HG03175 (cell line): ENCODE measurements at regions not wholly inside any gene's neighbourhood (a gene's known extent, or its start where the extent isn't known, plus 50 kb on each side); places are given as distances from the start of the nearest gene placed in this dataset.

ENCODE experiments used
- ATAC-seq: cut with Tn5 transposase; IDR thresholded peaks from one replicate; pipeline ENCODE4 v1.9.1; 2021; ENCODE audit warnings: mild to moderate bottlenecking, moderate library complexity; ENCODE audit not compliant: unreplicated experiment

- ATAC-seq, result no peak
Observed at GRCh38 chr18:28972333-28972907, 795.5 kb upstream of the CDH2 start.

GRCh38 chr18:28963481-28963880 is 786.6 kb upstream of the CDH2 start:
- ATAC-seq, result no peak

GRCh38 chr18:28961669-28962228 is 784.8 kb upstream of the CDH2 start:
- no peak for ATAC-seq

GRCh38 chr18:28960146-28960545 is 783.2 kb upstream of the CDH2 start:
- no peak for ATAC-seq

GRCh38 chr18:28952339-28952738 is 775.4 kb upstream of the CDH2 start:
- no peak for ATAC-seq

- ATAC-seq, result no peak
Observed at GRCh38 chr18:28947900-28948299, 771.0 kb upstream of the CDH2 start.

GRCh38 chr18:28946471-28946870 is 769.5 kb upstream of the CDH2 start:
- no peak for ATAC-seq

- ATAC-seq, result no peak
Observed at GRCh38 chr18:28922936-28923335, 746.0 kb upstream of the CDH2 start.

- ATAC-seq, result no peak
Observed at GRCh38 chr18:28916456-28916855, 739.5 kb upstream of the CDH2 start.

- no peak for ATAC-seq
Observed at GRCh38 chr18:28905509-28905908, 728.6 kb upstream of the CDH2 start.

GRCh38 chr18:28904789-28905364 is 727.9 kb upstream of the CDH2 start:
- ATAC-seq, result no peak

GRCh38 chr18:28903306-28903705 is 726.4 kb upstream of the CDH2 start:
- no peak for ATAC-seq

- ATAC-seq, result no peak
Observed at GRCh38 chr18:28890791-28891190, 713.9 kb upstream of the CDH2 start.

GRCh38 chr18:28884304-28884703 is 707.4 kb upstream of the CDH2 start:
- ATAC-seq, result no peak

GRCh38 chr18:28880856-28881255 is 703.9 kb upstream of the CDH2 start:
- no peak for ATAC-seq

- no peak for ATAC-seq
Observed at GRCh38 chr18:28875059-28875458, 698.1 kb upstream of the CDH2 start.

- ATAC-seq, result no peak
Observed at GRCh38 chr18:28863396-28863795, 686.5 kb upstream of the CDH2 start.

GRCh38 chr18:28858248-28858647 is 681.3 kb upstream of the CDH2 start:
- no peak for ATAC-seq

- no peak for ATAC-seq
Observed at GRCh38 chr18:28855989-28856388, 679.1 kb upstream of the CDH2 start.

GRCh38 chr18:28855524-28855923 is 678.6 kb upstream of the CDH2 start:
- no peak for ATAC-seq

GRCh38 chr18:28854964-28855363 is 678.0 kb upstream of the CDH2 start:
- ATAC-seq, result no peak

- ATAC-seq, result no peak
Observed at GRCh38 chr18:28846958-28847357, 670.0 kb upstream of the CDH2 start.

- ATAC-seq, result no peak
Observed at GRCh38 chr18:28837100-28837499, 660.2 kb upstream of the CDH2 start.
